Aorta (tissue), 5 donors: ENCODE measurements at regions not wholly inside any gene's neighbourhood (a gene's known extent, or its start where the extent isn't known, plus 50 kb on each side); places are given as distances from the start of the nearest gene placed in this dataset.

Experiments used
- ATAC-seq: fragments of 200-7000 bp; cut with Tn5 transposase; one replicate; pipeline ENCODE4 v1.9.1; 2022; ENCODE audit warnings: moderate library complexity; ENCODE audit not compliant: low FRiP score
- DNase-seq, 2 donors: peaks; one replicate each; pipeline ENCODE4 v3.0.0-alpha.2; 2020
- H3K27ac ChIP-seq, 2 donors: one replicate each; pipeline ENCODE4 v1.5.1; 2013; ENCODE audit warnings: low read length in 2 of 2, mild to moderate bottlenecking in 2 of 2, moderate library complexity in 2 of 2, control low read depth in 1 of 2, inconsistent platforms in 1 of 2, low read depth in 1 of 2
- H3K27me3 ChIP-seq, 2 donors: one replicate each; pipeline ENCODE4 v1.6.1; 2013; ENCODE audit warnings: control low read depth in 1 of 2, low read length in 1 of 2, mild to moderate bottlenecking in 1 of 2, moderate library complexity in 1 of 2; ENCODE audit not compliant: insufficient read depth in 2 of 2, control insufficient read depth in 1 of 2
- H3K36me3 ChIP-seq, 2 donors: one replicate each; pipeline ENCODE4 v1.6.1; 2013; ENCODE audit warnings: control low read depth in 1 of 2, low read length in 1 of 2, mild to moderate bottlenecking in 1 of 2; ENCODE audit not compliant: insufficient read depth in 2 of 2, control insufficient read depth in 1 of 2
- H3K4me1 ChIP-seq, 2 donors: one replicate each; pipeline ENCODE4 v1.6.1; 2013; ENCODE audit warnings: low read length in 2 of 2, control low read depth in 1 of 2, mild to moderate bottlenecking in 1 of 2, moderate library complexity in 1 of 2; ENCODE audit not compliant: insufficient read depth in 2 of 2, control insufficient read depth in 1 of 2
- H3K4me3 ChIP-seq, 2 donors: one replicate each; pipeline ENCODE4 v1.5.1; 2013; ENCODE audit warnings: low read length in 2 of 2, control low read depth in 1 of 2, mild to moderate bottlenecking in 1 of 2
- H3K9me3 ChIP-seq: one replicate; pipeline ENCODE4 v1.6.1; 2013; ENCODE audit warnings: mild to moderate bottlenecking, low read length; ENCODE audit not compliant: control insufficient read depth
- WGBS, 2 donors: extraction: QIAGEN DNeasy Blood & Tissue Kit; methylation state at CpG; one replicate each; pipeline ENCODE4 v1.1.7; 2013; 5-methylcytosine and 5-hydroxymethylcytosine counted together
- intact Hi-C, 2 donors: fragments of 100-400 bp; cut with DNase I; formaldehyde crosslinking; loops; one replicate each; pipeline versions ENCODE4 v1.14.2 to v1.15.0; 2022
- donor health status: healthy with polysubstance abuse.
- donor health status: Bipolar disorder and iron deficiency.
- donor health status: DM: no; HTN: no; CAD: no.
- donor health status: DM: no; HTN: no; CAD: no.
- donor health status: DM: yes; HTN: yes; CAD: no.

DNA sequence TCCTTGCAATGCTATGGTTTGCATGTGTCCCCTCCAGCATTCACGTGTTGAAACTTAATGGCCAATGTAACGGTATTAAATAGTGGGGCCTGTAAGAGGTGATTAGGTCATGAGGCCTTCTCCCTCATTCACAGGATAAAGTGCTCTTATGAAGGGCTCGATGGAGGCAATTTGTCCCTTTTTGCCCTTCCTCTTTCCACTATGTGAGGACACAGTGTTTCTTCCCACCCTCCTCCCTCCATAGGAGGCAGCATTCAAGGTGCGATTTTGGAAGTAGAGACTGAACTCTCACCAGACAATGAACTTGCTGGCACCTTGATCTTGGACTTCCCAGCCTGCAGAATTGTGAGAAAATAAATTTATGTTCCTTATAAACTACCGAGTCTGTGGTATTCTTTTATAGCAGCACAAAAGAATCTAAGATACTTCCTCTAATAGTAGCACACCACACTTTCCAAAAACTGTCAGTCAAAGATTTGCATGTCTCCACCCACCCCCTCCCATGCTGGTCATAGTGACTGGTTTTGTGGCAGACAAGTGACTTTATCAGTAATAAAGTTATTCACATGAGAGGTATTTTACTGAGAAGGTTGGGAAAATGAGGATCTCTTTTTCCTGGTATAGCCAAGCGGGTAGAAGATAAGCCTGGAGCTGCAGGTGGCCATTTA, 113.5 kb upstream of the TTC29 start:
- ATAC-seq, result no peak
- intact Hi-C loops, result no loop called here

DNA sequence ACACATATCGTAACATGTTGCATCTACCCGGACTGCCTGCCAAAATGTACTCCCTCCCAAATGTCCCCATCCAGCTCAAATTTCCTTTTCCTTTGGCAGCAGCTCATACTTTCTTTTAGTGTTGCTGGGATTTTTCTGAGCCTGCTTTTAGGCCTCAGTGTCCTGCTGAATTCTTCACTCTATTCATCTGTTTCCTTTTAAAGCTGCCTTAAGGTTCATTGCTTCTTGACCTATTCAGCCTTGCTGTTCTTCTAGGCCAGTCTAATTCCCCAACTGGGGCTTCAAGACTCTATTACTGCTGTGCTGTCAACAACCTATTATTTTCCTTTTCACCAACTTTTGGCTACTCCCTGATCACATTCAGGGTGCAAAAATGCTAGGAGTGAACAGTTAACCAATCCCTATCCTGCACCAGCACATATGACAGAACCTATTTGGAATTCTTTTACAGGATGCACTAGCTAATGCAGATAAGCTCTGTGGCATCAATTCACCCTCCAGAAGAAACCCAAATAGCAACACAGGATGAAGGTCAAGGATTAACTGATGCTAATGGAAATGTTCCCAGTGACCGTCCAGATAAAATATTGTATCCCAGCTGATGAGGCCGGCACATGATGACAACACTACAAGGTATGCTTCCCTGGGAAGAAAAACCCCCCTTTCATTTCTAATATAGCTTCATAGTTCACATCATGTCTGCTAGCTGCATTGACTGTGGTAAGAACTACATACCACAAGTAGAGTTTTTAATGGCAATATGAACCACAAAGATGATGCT, 114.7 kb upstream of the TTC29 start:
- no peaks in the 10 kb centered on the region for H3K36me3 ChIP-seq
- H3K9me3 ChIP-seq, result no peaks in the 10 kb centered on the region
- H3K27me3 ChIP-seq, result no peaks in the 10 kb centered on the region
- ATAC-seq, result peak; percentile 55
- no peaks in the 10 kb centered on the region for H3K4me1 ChIP-seq
- intact Hi-C loops, result no loop called here
- H3K4me3 ChIP-seq, result no peak overlapping the region
- DNase-seq, result no peak
- 46% methylated on average over 4 of the region's 4 CpGs for WGBS, 2 donors
- no peak overlapping the region for H3K27ac ChIP-seq

More for the DNA sequence above, 113.5 kb upstream of the TTC29 start:
- Histone ChIP-seq H3K4me1 (no peaks in the 10 kb centered on the region), H3K27ac (no peak overlapping the region), H3K27me3 (no peaks in the 10 kb centered on the region), H3K9me3 (no peaks in the 10 kb centered on the region), H3K36me3 (no peaks in the 10 kb centered on the region), H3K4me3 (no peak overlapping the region)
- WGBS, 2 donors, result 87 to 89% methylated on average over 6 of the region's 6 CpGs
- DNase-seq, result no peak

- Histone ChIP-seq H3K27ac (no peak overlapping the region), H3K4me3 (no peak overlapping the region), H3K4me1 (no peaks in the 10 kb centered on the region), H3K9me3 (peaks cover 1% of the 10 kb centered on the region), H3K27me3 (no peaks in the 10 kb centered on the region), H3K36me3 (no peaks in the 10 kb centered on the region)
- DNase-seq (no peak), ATAC-seq (no peak)
- intact Hi-C loops, result no loop called here
- 74 to 84% methylated on average over 5 of the region's 5 CpGs for WGBS, 2 donors
These were observed 119.2 kb upstream of the TTC29 start for GRCh38 chr4:147064856-147065255.

DNA sequence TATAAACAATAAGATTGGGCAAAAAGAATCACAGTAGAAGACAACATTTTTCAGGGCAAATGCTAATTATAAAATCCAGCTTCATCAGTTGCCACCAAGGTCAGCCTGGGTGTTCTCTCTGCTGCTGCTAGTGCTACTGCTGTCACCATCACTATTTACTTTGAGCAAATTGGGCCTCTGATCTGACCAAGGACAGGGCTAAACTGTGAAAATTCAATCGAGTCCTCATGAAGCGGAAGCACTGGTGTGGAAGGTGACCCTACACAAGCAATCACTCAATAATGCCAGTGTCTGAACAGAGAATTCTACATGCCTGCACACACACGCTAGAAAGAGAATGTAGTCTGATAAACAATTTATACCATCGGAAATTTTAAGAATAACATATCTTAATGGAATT, 122.9 kb upstream of the TTC29 start:
- H3K9me3 ChIP-seq, result peaks cover 1% of the 10 kb centered on the region
- no peak overlapping the region for H3K4me3 ChIP-seq
- intact Hi-C loops, result no loop called here
- H3K27ac ChIP-seq, result no peak overlapping the region
- ATAC-seq (no peak), DNase-seq (no peak)
- no peaks in the 10 kb centered on the region for H3K36me3 ChIP-seq
- no peaks in the 10 kb centered on the region for H3K4me1 ChIP-seq
- H3K27me3 ChIP-seq, result peaks cover 0 to 2% of the 10 kb centered on the region in 2 donors
- 81 to 82% methylated on average over 4 of the region's 4 CpGs for WGBS, 2 donors

DNA sequence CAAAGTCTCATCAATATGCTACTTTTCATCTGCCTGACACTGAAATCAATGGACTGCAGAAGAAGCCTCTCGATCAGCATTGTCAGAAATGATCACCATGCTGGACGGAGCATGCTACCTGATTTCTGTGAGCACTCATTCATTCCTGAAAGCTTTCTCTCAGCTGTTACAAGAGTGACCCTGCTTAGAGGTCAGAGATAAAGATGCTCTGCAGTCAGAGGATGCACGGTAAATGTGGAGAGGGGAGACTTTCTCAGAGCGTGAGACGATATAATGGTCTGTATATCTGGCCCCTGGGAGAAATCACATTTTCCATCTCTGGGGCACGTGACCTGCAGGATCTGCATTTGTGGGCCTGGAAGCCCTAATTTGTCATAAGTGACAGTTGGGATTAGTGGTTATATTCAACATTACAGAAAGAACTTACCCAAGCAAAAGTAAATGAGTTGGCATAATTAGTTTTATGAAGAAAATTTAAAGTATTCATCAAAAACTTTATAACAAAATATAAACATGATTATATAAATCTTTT, 125.6 kb upstream of the TTC29 start:
- H3K4me3 ChIP-seq, result no peak overlapping the region
- WGBS, 2 donors, result 92 to 97% methylated on average over 6 of the region's 6 CpGs
- no peak for DNase-seq
- H3K27me3 ChIP-seq, result peaks cover 0 to 2% of the 10 kb centered on the region in 2 donors
- intact Hi-C loops, result no loop called here
- no peak overlapping the region for H3K27ac ChIP-seq
- no peaks in the 10 kb centered on the region for H3K36me3 ChIP-seq
- ATAC-seq, result no peak
- no peaks in the 10 kb centered on the region for H3K4me1 ChIP-seq
- peaks cover 1% of the 10 kb centered on the region for H3K9me3 ChIP-seq

DNA sequence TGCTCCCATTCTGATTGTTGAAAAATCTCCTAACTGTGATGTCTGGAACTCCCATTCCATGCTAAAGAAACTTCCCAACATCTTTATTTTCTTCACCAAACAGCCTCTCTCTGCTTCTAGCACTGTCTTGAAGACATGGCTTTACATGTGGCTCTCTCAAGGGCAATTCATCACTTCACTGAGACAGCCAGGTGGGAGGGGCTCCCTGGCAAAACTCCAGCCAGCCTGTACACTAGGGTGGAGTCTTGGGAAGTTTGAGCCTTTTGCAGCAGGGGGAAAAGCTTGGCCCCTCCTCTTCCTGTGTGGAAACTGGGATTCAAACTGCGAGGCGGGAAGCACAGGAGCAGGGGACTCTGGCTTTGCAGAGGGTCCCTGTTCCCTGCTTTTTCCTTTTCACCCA, 130.5 kb upstream of the TTC29 start:
- ATAC-seq (no peak), DNase-seq (no peak)
- peaks cover 0 to 2% of the 10 kb centered on the region in 2 donors for H3K27me3 ChIP-seq
- intact Hi-C loops, result no loop called here
- no peaks in the 10 kb centered on the region for H3K9me3 ChIP-seq
- H3K4me3 ChIP-seq, result no peak overlapping the region
- H3K27ac ChIP-seq, result no peak overlapping the region
- peaks cover 0 to 2% of the 10 kb centered on the region in 2 donors for H3K4me1 ChIP-seq
- WGBS, 2 donors, result 83 to 93% methylated on average over 2 of the region's 2 CpGs
- H3K36me3 ChIP-seq, result no peaks in the 10 kb centered on the region

DNA sequence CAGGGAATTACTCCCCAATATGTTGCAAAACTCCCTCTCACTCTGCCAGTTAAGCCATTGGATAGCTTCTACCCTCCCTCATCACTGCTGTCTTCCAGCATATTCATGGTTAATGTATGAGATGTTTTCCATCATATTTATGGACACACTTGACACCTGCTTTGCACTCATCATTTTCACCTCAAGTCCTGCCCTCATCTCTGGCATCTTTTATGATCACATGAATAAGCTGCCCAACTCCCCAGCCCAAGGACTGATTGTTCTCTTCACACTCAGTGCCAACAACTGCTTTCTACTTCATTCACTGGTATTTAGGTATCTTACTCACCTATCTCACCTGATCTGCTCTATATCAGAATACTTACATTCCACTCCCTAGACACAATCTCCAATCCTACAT, 131.1 kb upstream of the TTC29 start:
- Histone ChIP-seq H3K27ac (no peak overlapping the region), H3K4me3 (no peak overlapping the region), H3K4me1 (peaks cover 0 to 2% of the 10 kb centered on the region in 2 donors), H3K36me3 (no peaks in the 10 kb centered on the region), H3K9me3 (no peaks in the 10 kb centered on the region), H3K27me3 (no peaks in the 10 kb centered on the region)
- intact Hi-C loops, result no loop called here
- no peak for DNase-seq
- ATAC-seq, result no peak

DNA sequence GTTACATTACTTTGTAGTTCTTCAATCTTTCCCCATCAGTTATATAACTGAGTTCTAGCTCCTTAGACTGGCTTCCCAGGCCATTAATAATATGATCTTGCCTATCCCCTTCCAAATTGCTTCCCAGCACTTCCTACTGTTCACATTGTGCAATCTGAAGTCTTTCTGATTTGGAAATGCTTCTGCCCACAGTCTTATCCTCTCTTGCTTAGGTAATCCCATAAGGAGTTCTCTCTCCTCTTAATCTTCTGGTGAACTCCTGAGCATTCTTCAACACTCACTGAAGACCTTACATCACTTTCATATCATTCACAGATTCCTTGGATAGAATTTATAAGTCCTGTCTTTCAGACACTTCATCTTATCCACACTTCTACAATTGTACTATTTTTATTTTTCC, 132.7 kb upstream of the TTC29 start:
- Histone ChIP-seq H3K27ac (no peak overlapping the region), H3K27me3 (no peaks in the 10 kb centered on the region), H3K36me3 (no peaks in the 10 kb centered on the region), H3K4me1 (peaks cover 0 to 2% of the 10 kb centered on the region in 2 donors), H3K4me3 (no peak overlapping the region), H3K9me3 (no peaks in the 10 kb centered on the region)
- peak; percentile 74 for ATAC-seq
- intact Hi-C loops, result no loop called here
- no peak for DNase-seq
